Cardiac fibroblast (primary cell): ENCODE measurements at regions not wholly inside any gene's neighbourhood (a gene's known extent, or its start where the extent isn't known, plus 50 kb on each side); places are given as distances from the start of the nearest gene placed in this dataset.

ENCODE experiments used
- DNase-seq, 2 donors: peaks; one replicate each; pipeline versions ENCODE4 v3.0.0 to v3.0.0-alpha.2; 2010; ENCODE audit warnings: low read depth in 2 of 2
- H3K4me3 ChIP-seq, 2 donors: replicated peaks in 1 of 2; 1 replicate in 1 of 2; 2 replicates in 1 of 2; pipeline ENCODE4 v1.5.1; 2011; ENCODE audit warnings: low read depth in 2 of 2, low read length in 2 of 2, mild to moderate bottlenecking in 2 of 2, moderate library complexity in 1 of 2
- CTCF ChIP-seq: IDR thresholded peaks from one replicate; pipeline ENCODE4 v1.5.1; 2011; ENCODE audit warnings: low read depth, mild to moderate bottlenecking, low read length, inconsistent platforms

GRCh38 chr9:108708448-108708847 lies 147.3 kb downstream of the ACTL7B start:
- no peak for TF ChIP-seq CTCF
- H3K4me3 ChIP-seq = no peak overlapping the region
- DNase-seq = no peak

- H3K4me3 ChIP-seq = no peak overlapping the region
- no peak for TF ChIP-seq CTCF
- DNase-seq = no peak
Measured at GRCh38 chr9:108707120-108707519, 148.7 kb downstream of the ACTL7B start.

GRCh38 chr9:108704156-108704852 lies 151.5 kb downstream of the ACTL7B start:
- no peak overlapping the region for H3K4me3 ChIP-seq
- TF ChIP-seq CTCF = no peak
- DNase-seq = peak; percentile 1 to 28

GRCh38 chr9:108703429-108703828 lies 152.4 kb downstream of the ACTL7B start:
- TF ChIP-seq CTCF = no peak
- no peak overlapping the region for H3K4me3 ChIP-seq
- DNase-seq = no peak

- DNase-seq = no peak
- H3K4me3 ChIP-seq = no peak overlapping the region
- TF ChIP-seq CTCF = no peak
Measured at GRCh38 chr9:108702681-108703080, 153.1 kb downstream of the ACTL7B start.

- no peak overlapping the region for H3K4me3 ChIP-seq
- no peak for DNase-seq
- no peak for TF ChIP-seq CTCF
Measured at GRCh38 chr9:108698801-108699200, 157.0 kb downstream of the ACTL7B start.

GRCh38 chr9:108698231-108698630 lies 157.6 kb downstream of the ACTL7B start:
- no peak for DNase-seq
- no peak for TF ChIP-seq CTCF

More at GRCh38 chr9:108698231-108698630, 157.6 kb downstream of the ACTL7B start:
- H3K4me3 ChIP-seq = no peak overlapping the region
